ENCODE measurements at regions not wholly inside any gene's neighbourhood (a gene's known extent, or its start where the extent isn't known, plus 50 kb on each side); places are given as distances from the start of the nearest gene placed in this dataset.
"Not testable (repeated sequence)": the region's sequence is repeated elsewhere in the genome, so short reads cannot be mapped to it uniquely, and the experiment has no call there.

GRCh38 chr1:83117030-83117429 is 881.9 kb downstream of the TTLL7 start:
- TF ChIP-seq CTCF (IDR thresholded peaks at IDR 0.05); POLR2A (IDR thresholded peaks at IDR 0.05; ENCODE audit: low read depth); POLR2AphosphoS5 (IDR thresholded peaks at IDR 0.05): not testable (repeated sequence)
